HG02759 (cell line): ENCODE measurements at regions not wholly inside any gene's neighbourhood (a gene's known extent, or its start where the extent isn't known, plus 50 kb on each side); places are given as distances from the start of the nearest gene placed in this dataset.

Source experiments
- ATAC-seq: cut with Tn5 transposase; IDR thresholded peaks from one replicate; pipeline ENCODE4 v1.9.1; 2021; ENCODE audit warnings: mild to moderate bottlenecking, moderate library complexity; ENCODE audit not compliant: unreplicated experiment

DNA sequence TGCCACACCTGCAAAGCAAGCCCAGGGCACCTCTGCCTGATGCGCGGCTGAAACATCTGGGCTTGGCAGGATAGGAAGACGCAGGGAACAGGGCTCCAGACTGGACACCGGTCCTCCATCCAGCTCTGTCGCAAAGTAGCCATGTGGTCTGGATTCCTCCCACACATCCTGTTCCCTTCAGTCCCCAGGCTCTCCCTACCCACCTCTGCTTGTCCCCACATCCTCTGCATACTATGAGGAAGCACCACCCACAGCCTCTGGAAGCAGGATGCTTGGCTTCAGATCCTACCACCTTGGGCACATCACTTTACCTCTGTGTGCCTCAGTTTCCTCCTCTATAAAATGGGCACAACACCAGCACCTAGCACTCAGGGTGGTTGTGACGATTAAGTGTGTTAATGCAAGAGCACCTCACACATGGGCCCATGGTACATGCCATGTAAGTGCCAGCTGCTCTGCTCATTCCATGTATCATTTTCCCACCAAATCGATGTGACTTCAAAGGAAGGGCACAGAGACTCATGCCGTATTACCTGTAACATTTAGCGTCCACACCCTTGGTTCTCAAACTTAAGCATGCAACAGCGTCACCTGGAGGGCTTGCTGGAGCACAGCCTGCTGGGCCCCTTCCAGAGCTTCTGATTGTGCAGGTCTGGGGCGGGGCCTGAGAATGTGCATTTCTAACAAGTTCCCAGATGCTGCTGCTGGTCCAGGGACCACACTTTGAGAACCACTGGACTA is 138.6 kb upstream of the SDK2 start:
- ATAC-seq: no peak

DNA sequence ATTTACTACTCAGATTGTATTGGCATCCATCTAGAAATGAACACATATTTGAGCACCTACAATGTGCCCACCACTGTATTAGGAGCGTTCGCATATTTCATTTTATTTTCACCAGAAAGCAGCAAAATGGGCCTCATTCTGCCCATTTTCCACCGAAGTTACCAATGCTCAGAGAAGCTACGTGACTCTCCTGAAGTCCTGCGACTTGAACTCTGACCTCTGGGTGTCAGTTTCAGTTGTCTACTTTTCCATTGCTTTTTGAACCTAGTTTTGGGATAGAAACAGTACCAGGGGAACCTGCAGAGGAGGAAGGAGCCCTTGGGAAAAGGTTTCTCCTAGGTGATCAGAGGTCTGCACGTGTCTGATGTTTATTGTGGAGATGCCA is 139.1 kb upstream of the SDK2 start:
- no peak for ATAC-seq

DNA sequence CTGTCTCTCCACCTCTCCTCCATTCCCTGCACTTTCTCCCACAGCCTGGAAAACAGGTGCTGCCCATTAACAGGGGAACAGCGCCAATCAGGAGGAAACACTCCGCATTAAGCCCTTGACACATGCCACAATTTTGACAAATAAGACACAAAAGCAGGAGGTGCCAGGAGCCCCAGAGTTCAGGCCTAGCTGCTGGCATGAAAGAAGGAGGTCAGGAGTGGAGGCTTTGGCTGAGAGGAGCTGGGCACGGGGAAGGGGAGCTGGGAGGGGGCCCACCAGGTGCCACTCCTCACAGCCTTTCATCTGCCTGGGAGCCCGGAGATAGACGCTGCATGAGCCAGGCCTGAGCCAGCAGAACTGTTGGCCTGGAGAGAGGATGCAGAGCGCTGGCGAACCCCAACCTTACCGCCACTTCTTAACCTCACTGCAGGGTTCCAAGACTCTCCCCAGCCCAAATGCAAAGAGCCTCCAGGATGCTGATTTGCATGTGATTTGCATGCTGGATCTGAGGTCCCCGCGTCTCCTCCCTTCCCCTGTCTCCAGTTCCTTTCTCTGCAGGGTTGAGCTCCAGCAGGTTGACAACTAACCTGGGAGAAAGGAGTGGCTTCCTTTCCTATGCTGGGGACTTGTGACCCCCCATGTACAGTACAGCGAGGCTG is 139.8 kb upstream of the SDK2 start:
- ATAC-seq: no peak

DNA sequence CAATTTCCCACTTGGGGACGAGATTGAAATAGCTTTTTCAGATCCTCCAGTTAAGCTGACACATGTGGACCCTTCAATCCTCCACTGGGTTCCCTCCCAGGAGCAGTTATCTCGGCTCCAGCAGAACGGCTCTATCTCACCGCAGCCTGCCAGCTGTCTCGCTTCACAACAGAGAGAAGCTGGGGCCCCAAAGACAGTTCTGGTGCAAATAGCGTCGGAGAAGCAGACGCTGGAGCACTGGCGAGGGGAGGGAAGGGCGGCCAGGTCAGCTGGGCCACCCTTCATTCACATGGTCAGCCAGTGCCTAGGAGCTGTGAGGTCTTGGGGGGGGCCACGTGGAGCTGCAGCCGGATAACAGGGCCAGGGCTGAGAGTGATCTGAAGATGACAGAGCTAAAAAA is 141.3 kb upstream of the SDK2 start:
- no peak for ATAC-seq

DNA sequence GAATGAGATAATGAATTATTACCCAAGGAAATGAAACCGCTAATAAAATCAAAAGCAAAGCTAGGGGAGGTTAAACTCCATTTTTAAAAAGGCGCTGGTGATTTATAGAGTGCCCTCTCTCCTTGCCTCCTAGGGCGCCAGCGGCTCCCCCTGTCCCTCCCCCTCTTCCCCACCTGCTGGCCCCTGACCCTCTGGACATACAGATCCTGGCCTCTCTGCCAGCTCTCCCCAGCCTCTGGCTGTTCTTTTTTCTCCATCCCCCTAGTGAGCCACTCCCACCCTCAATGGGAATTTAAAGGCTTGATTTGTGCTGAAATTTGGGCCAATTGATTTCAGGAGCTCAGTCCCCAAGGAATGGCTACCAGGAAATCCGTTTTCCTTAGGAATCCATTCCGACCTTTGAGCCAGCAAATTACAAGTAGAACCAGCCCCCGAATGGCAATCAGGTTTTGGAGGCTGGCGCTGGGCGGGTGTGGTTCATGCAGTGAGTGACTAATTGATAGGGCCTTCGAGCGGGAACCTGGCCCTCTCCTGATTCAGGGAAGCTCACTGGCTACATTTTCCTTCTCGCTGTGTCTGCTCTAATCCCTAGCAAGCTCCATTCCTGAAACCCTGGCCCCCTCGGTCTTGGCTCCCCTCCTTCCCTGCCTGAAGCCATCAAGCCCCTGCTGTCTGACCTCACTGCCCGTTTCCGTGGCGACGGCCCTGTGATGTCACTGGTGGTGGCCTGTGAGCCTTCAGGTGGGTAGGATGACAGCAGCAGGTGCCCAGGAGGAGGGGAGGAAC is 141.9 kb upstream of the SDK2 start:
- ATAC-seq: no peak

DNA sequence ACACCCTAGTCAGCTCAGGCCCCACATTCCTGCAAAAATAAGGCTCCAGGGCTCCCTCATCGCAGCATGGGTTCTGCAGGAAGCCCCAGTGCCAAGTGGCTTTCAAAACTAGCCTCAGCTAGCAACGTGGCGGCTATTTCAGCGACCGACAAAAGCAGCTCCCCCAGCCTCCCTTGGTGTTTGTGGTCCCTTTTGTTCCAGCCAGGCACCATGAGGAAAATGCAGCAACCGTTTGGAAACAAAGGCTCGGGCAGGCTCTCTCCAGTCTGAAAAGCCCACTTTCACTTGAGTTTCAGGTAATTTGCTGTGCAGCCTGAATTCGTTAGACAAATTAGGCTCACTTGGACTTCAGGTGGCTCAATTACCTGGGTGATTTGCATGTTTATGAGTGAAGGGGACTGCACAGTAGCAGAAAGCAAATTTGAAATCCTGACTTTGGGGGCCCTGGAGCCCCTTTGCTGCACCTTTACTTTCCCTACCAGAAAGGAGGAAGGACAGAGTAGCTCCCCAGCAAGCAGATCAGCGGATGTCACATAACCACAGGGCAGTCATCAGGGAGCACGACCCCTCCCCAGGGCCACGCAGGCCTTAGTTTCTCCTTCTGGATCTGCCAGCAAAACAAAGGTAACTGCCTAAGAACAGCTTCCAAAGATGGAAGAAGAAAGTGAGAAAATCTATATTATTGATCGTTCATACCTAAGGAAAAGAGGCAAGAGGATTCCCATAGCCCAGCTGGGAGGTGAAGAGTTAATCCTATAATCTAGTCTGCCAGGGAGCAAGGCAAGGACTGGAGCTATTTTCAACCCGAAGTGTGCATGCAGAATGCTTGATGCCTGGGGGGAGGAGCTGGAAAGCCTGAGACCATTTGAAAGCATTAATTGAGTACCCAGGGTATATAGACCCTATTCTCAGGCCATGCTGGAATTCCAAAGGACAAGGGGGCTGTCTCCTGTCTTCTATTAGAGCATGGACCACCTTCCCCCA is 143.1 kb upstream of the SDK2 start:
- ATAC-seq: no peak

DNA sequence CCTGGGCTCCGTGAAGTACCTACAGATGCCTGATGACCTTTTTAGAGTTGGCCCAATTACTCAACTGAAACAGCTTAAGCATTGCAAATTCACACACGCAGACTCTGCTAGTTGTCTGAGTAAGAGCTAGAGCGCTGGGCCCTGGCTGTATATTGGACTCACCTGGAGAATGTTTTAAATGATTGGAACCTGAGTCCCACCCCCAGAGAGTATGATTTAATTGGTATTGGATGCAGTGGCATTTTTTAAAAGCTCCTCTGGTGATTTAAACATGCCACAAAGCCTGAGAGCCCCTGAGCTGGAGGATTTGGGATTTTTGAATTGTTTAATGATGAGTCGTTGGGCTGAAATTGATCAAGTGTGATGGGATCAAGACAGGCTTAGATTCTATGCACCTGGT is 143.9 kb upstream of the SDK2 start:
- ATAC-seq: no peak

DNA sequence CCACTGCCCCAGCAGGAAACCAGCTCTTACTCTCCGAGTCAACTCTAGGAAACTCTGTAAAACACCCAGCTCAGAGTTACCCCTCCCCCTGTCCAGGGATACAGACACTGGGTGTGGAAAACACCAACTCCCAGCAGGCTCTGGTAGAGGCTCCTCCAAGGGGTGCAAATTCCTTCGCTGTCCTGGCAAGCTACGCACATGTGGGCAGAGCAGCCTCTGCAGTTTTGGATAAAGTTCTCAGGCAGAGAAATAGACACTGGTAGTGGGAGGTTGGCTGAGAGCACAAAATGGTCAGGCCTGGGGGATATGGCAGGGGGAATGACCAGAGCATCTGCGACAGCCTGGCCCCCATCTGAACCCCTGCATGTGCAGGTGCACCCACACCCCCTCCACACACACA is 146.9 kb upstream of the SDK2 start:
- ATAC-seq: no peak

DNA sequence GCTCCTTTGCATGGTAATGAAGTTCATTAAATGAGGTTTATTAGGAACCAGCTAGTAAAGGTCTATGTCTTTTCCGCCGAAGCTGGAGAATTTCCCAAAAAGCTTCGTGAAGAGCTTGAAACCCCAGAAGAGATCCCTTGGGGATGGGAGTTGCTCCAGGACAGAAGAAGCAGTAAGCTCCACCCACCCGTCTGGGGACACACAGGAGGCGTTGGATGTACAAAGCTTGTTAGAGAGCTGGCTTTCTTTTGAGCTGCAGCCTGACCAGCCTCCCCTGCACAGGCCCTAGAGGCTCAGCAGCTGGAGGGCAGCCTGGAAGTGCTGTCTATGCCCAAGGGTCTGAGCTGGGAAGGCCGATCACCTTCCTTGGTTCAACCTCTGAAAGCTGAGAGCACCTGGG is 147.4 kb upstream of the SDK2 start:
- ATAC-seq: no peak

DNA sequence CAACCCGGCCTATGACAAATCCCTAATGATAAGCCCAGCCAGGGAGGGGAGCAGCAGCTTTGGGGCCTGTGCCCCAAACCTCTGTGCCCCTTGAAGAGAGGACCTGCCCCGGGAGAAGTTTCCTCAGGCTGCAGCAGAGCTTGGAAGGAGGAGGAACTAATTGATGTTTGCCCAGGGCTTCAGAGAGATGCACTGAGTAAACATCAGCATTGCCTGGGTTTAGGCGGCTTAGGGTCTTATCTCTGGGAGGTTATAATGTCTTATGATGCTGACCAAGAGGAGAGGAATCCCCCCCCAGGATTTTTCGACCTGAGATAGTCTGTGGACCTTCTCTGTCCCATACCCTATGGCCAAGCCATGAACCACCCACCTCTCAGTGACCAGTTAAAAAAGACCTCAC is 148.7 kb upstream of the SDK2 start:
- ATAC-seq: no peak

DNA sequence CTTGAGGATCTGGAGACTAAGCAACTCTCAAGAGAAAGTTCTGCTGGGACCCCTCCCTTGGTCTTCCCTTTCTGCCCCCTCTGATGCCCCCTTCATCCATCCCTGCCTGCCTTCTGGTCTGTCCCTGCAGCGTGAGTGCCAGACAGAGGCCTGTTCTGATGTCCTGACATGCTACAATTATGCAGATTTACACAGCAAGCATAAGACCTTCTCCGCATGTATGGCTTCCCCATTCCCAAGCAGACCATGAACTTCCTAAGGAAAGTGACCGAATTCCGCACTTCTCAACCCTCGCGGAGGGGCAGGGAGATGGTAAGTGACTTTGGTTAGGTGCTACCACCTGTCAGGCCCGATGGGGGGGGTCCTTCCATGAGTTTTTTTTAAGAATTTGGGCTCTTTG is 150.1 kb upstream of the SDK2 start:
- no peak for ATAC-seq

DNA sequence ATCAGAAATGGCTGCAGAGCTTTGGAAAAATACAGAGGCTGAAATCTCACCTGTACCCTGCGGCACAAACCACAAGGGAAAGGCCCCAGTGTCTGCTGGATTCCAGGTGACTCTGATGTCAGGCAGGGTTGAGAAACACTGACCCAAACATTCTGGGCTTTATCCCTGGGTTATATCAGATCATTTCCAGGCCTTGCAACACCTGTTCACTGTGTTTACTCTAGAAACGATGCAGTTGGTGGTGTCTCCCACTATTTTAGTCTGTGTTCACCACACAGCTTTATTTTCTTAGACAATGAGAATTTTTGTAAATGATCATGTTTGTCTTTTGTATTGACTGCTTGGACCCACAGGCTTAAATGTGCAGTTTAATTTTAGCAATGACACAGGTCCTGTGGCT is 151.5 kb upstream of the SDK2 start:
- ATAC-seq: no peak

DNA sequence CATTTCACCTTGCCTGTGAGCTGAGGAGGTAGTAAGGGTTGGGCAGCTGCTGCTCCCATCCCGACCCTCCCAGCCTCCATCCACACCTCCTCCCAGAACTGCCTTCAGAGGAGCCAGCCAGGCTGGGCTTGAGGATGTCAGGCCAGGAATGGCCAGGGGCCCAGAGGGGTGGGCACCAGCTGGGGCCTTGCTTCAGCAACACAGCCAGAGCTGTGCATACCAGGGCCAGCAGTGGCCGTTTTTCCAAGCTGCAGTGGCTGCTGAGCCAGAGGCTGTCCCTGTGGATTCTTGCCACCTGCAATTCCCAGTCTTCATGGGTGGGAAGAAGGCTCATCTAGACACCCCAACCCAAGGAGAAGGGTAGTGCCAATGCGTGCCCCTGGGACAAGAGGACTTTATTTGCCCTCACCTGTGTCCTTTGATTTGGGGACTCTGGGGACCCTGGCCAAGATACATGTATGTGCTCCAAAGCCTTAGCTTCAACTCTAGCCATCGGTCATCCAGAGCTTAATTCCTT is 153.4 kb upstream of the SDK2 start:
- no peak for ATAC-seq

DNA sequence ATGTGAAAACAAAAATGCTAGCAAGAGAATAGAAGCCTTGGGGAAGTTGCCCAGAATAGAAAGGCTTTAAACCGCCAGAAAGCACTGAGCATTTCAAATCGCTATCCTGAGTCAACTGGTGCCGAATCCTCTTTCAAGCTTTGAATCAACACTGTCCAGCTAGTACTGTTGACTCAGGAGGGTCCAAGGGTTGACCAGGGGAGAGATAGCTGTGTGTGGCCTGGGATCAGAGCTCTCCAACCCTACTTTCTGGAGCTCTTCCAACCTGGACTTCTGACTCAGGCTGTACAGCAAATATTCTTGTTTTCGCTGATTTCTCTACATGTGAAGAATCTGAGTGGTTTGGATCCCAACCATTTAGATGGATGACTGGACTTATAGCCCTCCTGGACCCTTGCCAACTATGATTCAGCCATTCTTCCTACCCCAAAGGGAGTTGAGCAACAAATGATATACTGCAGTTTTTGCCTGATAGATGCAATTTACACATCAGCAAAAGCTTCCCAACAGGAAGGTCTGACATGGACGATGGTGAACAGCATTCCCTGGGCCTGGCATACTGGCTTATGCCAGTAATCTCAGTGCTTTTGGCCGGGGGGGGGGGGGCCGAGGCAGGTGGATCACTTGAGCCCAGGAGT is 154.0 kb upstream of the SDK2 start:
- no peak for ATAC-seq

DNA sequence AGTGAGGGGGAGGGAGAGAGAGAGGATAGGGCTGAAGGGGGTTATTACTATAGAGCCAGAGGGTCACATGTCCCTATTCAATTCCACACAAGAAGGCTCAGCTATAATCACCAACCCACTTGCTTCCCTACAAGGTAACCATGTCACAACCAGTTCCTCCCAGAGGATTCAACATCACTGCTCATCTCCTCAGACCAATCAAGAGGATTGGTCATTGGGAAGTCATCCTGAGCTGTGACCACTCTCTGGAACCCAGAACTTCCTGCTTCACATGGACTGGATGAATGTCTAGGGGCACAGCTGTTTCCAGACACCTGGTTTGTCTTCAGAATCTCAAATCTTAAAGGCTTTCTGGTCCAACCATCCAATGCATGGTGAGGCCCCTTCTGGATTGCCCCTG is 154.9 kb upstream of the SDK2 start:
- ATAC-seq: no peak

DNA sequence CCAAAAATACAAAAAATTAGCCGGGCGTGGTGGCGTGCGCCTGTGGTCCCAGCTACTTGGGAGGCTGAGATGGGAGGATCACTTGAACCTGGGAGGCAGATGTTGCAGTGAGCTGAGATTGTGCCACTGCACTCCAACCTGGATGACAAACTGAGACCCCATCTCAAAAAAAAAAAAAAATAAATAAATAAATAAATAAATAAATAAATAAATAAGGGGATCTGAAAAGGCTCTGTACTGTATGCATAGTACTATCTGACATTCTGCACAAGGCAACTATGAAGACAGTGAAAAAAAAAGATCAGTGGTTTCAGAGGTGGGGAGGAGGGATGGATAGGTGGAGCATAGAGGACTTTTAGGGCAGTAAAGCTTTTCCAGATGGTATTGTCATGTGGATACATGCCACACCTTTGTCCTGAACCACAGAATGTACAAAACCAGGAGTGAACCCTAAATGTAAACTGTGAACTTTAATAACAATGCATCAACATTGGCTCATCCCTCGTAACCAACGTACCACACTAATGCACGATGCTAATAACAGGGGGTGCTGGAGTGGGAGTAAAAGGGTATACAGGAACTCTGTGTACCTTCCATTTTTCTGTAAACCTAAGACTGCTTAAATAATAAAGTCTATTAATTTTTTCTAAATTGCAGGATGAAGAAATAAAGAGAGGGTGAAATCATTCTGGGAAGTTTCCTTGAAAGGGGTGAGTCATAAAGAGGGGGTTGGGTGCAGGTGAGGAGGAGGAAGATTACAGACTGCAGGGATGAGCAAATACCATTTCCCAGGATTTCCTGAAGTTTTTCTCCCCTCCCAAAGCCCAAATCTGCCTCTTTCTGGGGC is 155.8 kb upstream of the SDK2 start:
- no peak for ATAC-seq

DNA sequence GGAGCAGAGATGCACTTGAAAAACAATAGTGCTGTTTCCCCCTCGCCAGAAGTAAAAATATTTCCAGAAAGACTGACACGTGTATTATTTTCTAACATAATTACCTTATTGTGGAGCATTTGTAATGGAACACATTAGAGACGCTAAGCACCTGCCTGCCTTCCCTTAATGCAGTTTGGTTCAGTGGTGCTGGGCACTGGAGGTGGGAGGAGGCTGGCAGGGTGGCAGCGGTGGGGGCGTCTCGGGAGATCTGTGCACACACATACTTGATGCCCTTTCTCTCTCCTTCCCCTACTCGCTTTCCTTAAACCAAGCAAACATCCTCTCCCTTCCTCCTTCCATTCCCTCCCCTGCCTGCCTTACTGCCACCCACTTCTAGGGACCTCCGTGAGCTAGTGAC is 156.6 kb upstream of the SDK2 start:
- no peak for ATAC-seq

DNA sequence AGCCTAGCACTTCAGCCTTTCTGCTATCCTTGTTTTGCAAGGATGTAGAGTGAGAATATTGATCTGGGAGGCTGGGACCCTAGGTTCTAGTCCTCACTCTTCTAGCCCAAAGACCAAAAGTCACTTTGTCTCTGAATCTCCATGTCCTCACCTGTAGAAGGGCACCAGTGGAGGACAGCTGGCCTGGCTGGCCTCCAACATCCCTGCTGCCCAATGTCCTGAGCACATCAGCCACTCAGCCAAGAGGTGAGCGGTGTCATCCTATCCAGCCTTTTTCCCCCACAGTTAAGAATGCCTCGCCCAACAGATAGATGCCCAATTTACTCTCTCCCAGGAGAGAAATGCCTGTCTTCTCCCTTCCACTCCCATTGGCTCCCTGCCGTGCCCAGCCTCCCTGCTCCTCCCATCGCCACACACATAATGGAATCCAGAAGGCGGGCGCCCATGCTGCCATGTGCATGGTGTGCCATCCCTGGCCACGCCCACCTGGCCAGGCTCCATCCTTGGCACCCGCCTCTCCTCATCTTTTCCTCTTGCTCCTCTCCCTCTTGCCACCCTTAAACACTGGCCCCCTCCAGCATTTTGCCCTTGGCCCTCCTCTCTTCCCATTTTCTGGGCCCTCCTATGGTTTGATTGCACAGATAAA is 157.3 kb upstream of the SDK2 start:
- ATAC-seq: no peak

DNA sequence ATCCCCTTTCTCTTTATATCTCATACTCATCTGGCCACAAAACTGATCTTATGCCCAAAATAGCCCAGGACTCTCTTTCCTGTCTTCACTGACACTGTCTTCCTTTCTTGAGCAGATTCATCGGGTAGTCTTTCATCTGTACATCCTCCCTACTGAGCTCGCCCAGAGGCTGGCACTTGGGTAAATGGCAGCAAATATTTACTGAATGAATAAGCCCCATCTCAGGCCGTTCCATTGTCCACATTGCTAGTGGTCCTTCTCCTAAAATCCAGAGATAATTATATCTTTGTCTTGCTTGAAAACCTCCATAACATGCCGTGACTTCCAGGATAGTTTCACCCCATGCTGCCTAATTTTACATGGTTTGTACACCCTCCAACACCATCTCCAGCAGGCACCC is 158.1 kb upstream of the SDK2 start:
- no peak for ATAC-seq
